CD14-positive monocyte (primary cell): ENCODE measurements at regions not wholly inside any gene's neighbourhood (a gene's known extent, or its start where the extent isn't known, plus 50 kb on each side); places are given as distances from the start of the nearest gene placed in this dataset.

ENCODE experiments used
- DNase-seq, 3 donors: peaks; one replicate each; pipeline ENCODE4 v3.0.0-alpha.2; 2011 to 2022
- H2AFZ ChIP-seq: 2 replicates; pipeline ENCODE4 v1.6.0; 2012; ENCODE audit warnings: mild to moderate bottlenecking, low read depth, low read length, inconsistent platforms; ENCODE audit not compliant: insufficient read depth, poor library complexity, severe bottlenecking
- H3K27ac ChIP-seq, 2 donors: 1 replicate in 1 of 2; 2 replicates in 1 of 2; pipeline ENCODE4 v1.5.1; 2012 to 2013; ENCODE audit warnings: low read length in 2 of 2, control low read depth in 1 of 2, inconsistent platforms in 1 of 2, low read depth in 1 of 2, mild to moderate bottlenecking in 1 of 2
- H3K27me3 ChIP-seq, 2 donors: one replicate each; pipeline versions ENCODE4 v1.6.0 to v1.6.1; 2011 to 2013; ENCODE audit warnings: low read length in 2 of 2; ENCODE audit not compliant: control insufficient read depth in 2 of 2, insufficient read depth in 2 of 2
- H3K36me3 ChIP-seq, 2 donors: replicated peaks in 1 of 2; 1 replicate in 1 of 2; 2 replicates in 1 of 2; pipeline versions ENCODE4 v1.5.1 to v1.6.1; 2012 to 2013; ENCODE audit warnings: low read length in 2 of 2, control low read depth in 1 of 2, inconsistent platforms in 1 of 2, mild to moderate bottlenecking in 1 of 2; ENCODE audit not compliant: insufficient read depth in 2 of 2, control insufficient read depth in 1 of 2
- H3K4me1 ChIP-seq, 2 donors: 1 replicate in 1 of 2; 2 replicates in 1 of 2; pipeline versions ENCODE4 v1.5.1 to v1.6.1; 2012 to 2013; ENCODE audit warnings: low read length in 2 of 2, control low read depth in 1 of 2, inconsistent platforms in 1 of 2, mild to moderate bottlenecking in 1 of 2, moderate library complexity in 1 of 2; ENCODE audit not compliant: insufficient read depth in 2 of 2, control insufficient read depth in 1 of 2
- H3K4me2 ChIP-seq: replicated peaks from 2 replicates; pipeline ENCODE3; 2012; ENCODE audit warnings: low read length, moderate library complexity, mild to moderate bottlenecking; ENCODE audit not compliant: poor library complexity, severe bottlenecking; ENCODE audit errors: extremely low read depth
- H3K4me3 ChIP-seq, 3 experiments: fragments of 200-600 bp in 1 of 3; sonication (generic) in 1 of 3; replicated peaks in 1 of 3; 1 replicate in 2 of 3; 2 replicates in 1 of 3; pipeline ENCODE4 v1.5.1; 2011 to 2013; ENCODE audit warnings: low read length in 3 of 3, mild to moderate bottlenecking in 3 of 3, control low read depth in 2 of 3, low read depth in 2 of 3, inconsistent platforms in 1 of 3, moderate library complexity in 1 of 3
- H3K79me2 ChIP-seq: 2 replicates; pipeline ENCODE4 v1.6.0; 2012; ENCODE audit warnings: mild to moderate bottlenecking, control low read depth, inconsistent platforms, low read length, moderate library complexity; ENCODE audit not compliant: insufficient read depth
- H3K9ac ChIP-seq: 2 replicates; pipeline ENCODE4 v1.6.0; 2017; ENCODE audit warnings: low read length, mild to moderate bottlenecking; ENCODE audit not compliant: insufficient read depth, poor library complexity, severe bottlenecking
- H3K9me3 ChIP-seq, 2 donors: replicated peaks in 1 of 2; 1 replicate in 1 of 2; 2 replicates in 1 of 2; pipeline versions ENCODE4 v1.5.1 to v1.6.1; 2012 to 2013; ENCODE audit warnings: low read length in 2 of 2, control low read depth in 1 of 2; ENCODE audit not compliant: control insufficient read depth in 1 of 2, insufficient read depth in 1 of 2
- H4K20me1 ChIP-seq: 2 replicates; pipeline ENCODE4 v1.6.0; 2012; ENCODE audit warnings: mild to moderate bottlenecking, low read length, control low read depth, moderate library complexity; ENCODE audit not compliant: insufficient read depth
- H3K27ac Mint-ChIP-seq, 7 donors: one replicate each; pipeline ENCODE4 v1.8.0; 2020; ENCODE audit warnings: mild to moderate bottlenecking in 7 of 7, mixed read lengths in 7 of 7, moderate library complexity in 6 of 7, inconsistent platforms in 2 of 7
- H3K27me3 Mint-ChIP-seq, 3 donors: one replicate each; pipeline ENCODE4 v1.8.0; 2021 to 2022; ENCODE audit warnings: low read depth in 3 of 3, mild to moderate bottlenecking in 3 of 3, mixed read lengths in 3 of 3, moderate library complexity in 3 of 3, inconsistent platforms in 1 of 3
- H3K36me3 Mint-ChIP-seq, 2 donors: one replicate each; pipeline ENCODE4 v1.8.0; 2020; ENCODE audit warnings: mixed read lengths in 2 of 2, inconsistent platforms in 1 of 2, mild to moderate bottlenecking in 1 of 2
- H3K4me1 Mint-ChIP-seq: one replicate; pipeline ENCODE4 v1.8.0; 2020; ENCODE audit warnings: mild to moderate bottlenecking, mixed read lengths
- H3K4me3 Mint-ChIP-seq, 2 donors: one replicate each; pipeline ENCODE4 v1.8.0; 2020; ENCODE audit warnings: mild to moderate bottlenecking in 2 of 2, mixed read lengths in 2 of 2, moderate library complexity in 1 of 2
- H3K9me3 Mint-ChIP-seq, 7 donors: one replicate each; pipeline ENCODE4 v1.8.0; 2020 to 2022; ENCODE audit warnings: mixed read lengths in 7 of 7, mild to moderate bottlenecking in 6 of 7, moderate library complexity in 6 of 7, inconsistent platforms in 2 of 7
- WGBS: methylation state at CpG from one replicate; pipeline ENCODE4 v1.1.5; 2013; ENCODE audit warnings: missing lambda C conversion rate; ENCODE audit not compliant: insufficient coverage; 5-methylcytosine and 5-hydroxymethylcytosine counted together
- intact Hi-C, 2 donors: fragments of 100-400 bp; cut with micrococcal nuclease; formaldehyde crosslinking; loops; one replicate each; pipeline versions ENCODE4 v1.15.0 to v1.15.1; 2023
- TF ChIP-seq, protein P1 (sequence below): fragments of 200-600 bp; IDR thresholded peaks from one replicate; pipeline ENCODE4 v1.8.0; 2022; ENCODE audit warnings: antibody characterized with exemption, mild to moderate bottlenecking

DNA sequence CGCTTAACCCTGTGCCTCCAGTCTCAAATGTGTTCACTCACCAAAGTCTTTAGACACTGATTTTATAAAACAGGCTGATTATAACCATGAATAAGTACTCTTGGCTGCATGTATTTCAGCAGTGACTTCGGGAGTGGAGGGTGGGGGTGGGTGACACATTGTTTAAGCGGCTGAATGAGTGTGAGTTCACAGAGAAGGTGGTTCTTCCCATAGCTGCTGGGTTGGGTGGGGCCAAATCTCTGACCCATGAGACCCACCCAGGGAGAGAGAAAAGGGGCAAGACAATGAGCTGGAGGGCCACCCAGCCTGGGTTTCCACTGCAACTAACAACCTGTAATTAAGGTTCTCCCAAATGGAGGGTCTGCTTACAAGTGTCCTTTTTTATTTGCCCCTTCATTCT lies 96.4 kb downstream of the SYNE3 start:
- Histone ChIP-seq H3K9me3 (peaks cover 0 to 3% of the 10 kb centered on the region in 2 donors), H3K27ac (no peak overlapping the region), H3K4me1 (no peaks in the 10 kb centered on the region), H3K4me3 (no peak overlapping the region), H4K20me1 (peaks cover 23% of the 10 kb centered on the region), H3K36me3 (peaks cover 76 to 95% of the 10 kb centered on the region in 2 donors), H3K27me3 (no peaks in the 10 kb centered on the region), H3K79me2 (no peaks in the 10 kb centered on the region), H3K4me2 (no peak overlapping the region), H3K9ac (no peak overlapping the region), H2AFZ (no peak overlapping the region)
- H3K9me3 Mint-ChIP-seq, result peaks cover 0 to 8% (median 4%) of the 10 kb centered on the region in 7 donors
- peaks cover 0 to 2% (median 1%) of the 10 kb centered on the region in 3 donors for H3K27me3 Mint-ChIP-seq
- TF ChIP-seq, protein P1, sequence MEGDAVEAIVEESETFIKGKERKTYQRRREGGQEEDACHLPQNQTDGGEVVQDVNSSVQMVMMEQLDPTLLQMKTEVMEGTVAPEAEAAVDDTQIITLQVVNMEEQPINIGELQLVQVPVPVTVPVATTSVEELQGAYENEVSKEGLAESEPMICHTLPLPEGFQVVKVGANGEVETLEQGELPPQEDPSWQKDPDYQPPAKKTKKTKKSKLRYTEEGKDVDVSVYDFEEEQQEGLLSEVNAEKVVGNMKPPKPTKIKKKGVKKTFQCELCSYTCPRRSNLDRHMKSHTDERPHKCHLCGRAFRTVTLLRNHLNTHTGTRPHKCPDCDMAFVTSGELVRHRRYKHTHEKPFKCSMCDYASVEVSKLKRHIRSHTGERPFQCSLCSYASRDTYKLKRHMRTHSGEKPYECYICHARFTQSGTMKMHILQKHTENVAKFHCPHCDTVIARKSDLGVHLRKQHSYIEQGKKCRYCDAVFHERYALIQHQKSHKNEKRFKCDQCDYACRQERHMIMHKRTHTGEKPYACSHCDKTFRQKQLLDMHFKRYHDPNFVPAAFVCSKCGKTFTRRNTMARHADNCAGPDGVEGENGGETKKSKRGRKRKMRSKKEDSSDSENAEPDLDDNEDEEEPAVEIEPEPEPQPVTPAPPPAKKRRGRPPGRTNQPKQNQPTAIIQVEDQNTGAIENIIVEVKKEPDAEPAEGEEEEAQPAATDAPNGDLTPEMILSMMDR, result no peak
- H3K36me3 Mint-ChIP-seq, result peaks cover 85 to 91% of the 10 kb centered on the region in 2 donors
- no peak for DNase-seq
- H3K27ac Mint-ChIP-seq, result peak overlapping the region in 1 of 7 donors; percentile 25
- 100% methylated on average over 1 of the region's 3 CpGs for WGBS
- intact Hi-C loops, result no loop called here
- peaks cover 2% of the 10 kb centered on the region for H3K4me1 Mint-ChIP-seq
- no peak overlapping the region for H3K4me3 Mint-ChIP-seq

DNA sequence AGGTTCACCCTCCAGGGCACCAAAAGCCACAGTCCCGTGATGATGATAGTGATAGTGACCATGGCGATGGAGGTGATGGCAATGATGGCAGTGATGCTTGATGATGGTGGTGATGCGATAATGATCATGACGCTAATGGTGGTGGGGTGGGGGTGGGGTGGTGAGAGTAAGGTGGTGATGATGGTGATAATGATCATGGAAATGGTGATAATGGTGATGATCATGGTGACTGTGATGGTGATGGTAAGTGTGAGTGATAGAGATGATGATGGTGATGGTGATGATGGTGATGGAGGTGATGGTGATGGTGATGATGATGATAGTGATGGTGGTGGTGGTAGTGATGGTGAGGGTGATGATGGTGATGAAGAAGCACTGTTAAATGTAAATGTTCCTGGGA lies 96.9 kb downstream of the SYNE3 start:
- H3K4me3 Mint-ChIP-seq, result no peak overlapping the region
- Histone ChIP-seq H2AFZ (no peak overlapping the region), H4K20me1 (peaks cover 22% of the 10 kb centered on the region), H3K9ac (no peak overlapping the region), H3K79me2 (no peaks in the 10 kb centered on the region), H3K27ac (no peak overlapping the region), H3K9me3 (peaks cover 0 to 3% of the 10 kb centered on the region in 2 donors), H3K36me3 (peaks cover 75 to 95% of the 10 kb centered on the region in 2 donors), H3K4me2 (no peak overlapping the region), H3K27me3 (no peaks in the 10 kb centered on the region), H3K4me3 (no peak overlapping the region), H3K4me1 (no peaks in the 10 kb centered on the region)
- H3K9me3 Mint-ChIP-seq, result peaks cover 0 to 8% (median 4%) of the 10 kb centered on the region in 7 donors
- H3K27me3 Mint-ChIP-seq, result peaks cover 0 to 2% (median 1%) of the 10 kb centered on the region in 3 donors
- H3K27ac Mint-ChIP-seq, result peak overlapping the region in 1 of 7 donors; percentile 67
- TF ChIP-seq, protein P1, result no peak
- DNase-seq, result no peak
- 91% methylated on average over 4 of the region's 4 CpGs for WGBS
- intact Hi-C loops, result no loop called here
- peaks cover 83 to 91% of the 10 kb centered on the region in 2 donors for H3K36me3 Mint-ChIP-seq
- H3K4me1 Mint-ChIP-seq, result peaks cover 2% of the 10 kb centered on the region
